ENCODE measurements at regions not wholly inside any gene's neighbourhood (a gene's known extent, or its start where the extent isn't known, plus 50 kb on each side); places are given as distances from the start of the nearest gene placed in this dataset.

DNA sequence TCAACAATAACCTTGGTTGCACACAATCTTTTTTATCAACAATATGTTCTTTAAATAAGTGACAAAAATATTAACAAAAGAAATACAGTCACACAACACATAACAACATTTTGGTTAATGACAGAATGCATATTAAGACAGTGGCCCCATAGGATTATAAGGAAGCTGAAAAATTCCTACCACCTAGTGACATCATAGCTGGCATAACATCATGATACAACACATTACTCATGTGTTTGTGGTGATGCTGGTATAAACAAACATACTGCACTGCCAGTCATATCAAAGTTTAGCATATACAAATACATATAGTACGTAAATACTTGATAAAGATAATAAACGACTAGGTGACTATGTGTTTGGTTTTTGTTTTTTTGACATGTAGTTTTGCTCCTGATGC, 344.8 kb upstream of the POU5F2 start:
- TF ChIP-seq POLR2A (IDR thresholded peaks at IDR 0.05; ENCODE audit: low read depth, low read length) (no peak), CEBPB (IDR thresholded peaks at IDR 0.05; ENCODE audit: low read depth, low read length) (no peak), CHD1 (IDR thresholded peaks at IDR 0.05; ENCODE audit: low read depth, low read length) (no peak), RAD21 (IDR thresholded peaks at IDR 0.05; ENCODE audit: low read length) (no peak), FOS (IDR thresholded peaks at IDR 0.05; ENCODE audit: low read depth, low read length) (no peak)
- TF ChIP-seq, protein P1, sequence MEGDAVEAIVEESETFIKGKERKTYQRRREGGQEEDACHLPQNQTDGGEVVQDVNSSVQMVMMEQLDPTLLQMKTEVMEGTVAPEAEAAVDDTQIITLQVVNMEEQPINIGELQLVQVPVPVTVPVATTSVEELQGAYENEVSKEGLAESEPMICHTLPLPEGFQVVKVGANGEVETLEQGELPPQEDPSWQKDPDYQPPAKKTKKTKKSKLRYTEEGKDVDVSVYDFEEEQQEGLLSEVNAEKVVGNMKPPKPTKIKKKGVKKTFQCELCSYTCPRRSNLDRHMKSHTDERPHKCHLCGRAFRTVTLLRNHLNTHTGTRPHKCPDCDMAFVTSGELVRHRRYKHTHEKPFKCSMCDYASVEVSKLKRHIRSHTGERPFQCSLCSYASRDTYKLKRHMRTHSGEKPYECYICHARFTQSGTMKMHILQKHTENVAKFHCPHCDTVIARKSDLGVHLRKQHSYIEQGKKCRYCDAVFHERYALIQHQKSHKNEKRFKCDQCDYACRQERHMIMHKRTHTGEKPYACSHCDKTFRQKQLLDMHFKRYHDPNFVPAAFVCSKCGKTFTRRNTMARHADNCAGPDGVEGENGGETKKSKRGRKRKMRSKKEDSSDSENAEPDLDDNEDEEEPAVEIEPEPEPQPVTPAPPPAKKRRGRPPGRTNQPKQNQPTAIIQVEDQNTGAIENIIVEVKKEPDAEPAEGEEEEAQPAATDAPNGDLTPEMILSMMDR (conservative IDR thresholded peaks at IDR 0.05; ENCODE audit: low read depth, low read length): no peak
